AML-193 (cell line): ENCODE measurements at regions not wholly inside any gene's neighbourhood (a gene's known extent, or its start where the extent isn't known, plus 50 kb on each side); places are given as distances from the start of the nearest gene placed in this dataset.

Source experiments
- DNase-seq, 2 experiments: peaks; one replicate each; lab custom pipeline; 2025; lab: John Stamatoyannopoulos, UW

DNA sequence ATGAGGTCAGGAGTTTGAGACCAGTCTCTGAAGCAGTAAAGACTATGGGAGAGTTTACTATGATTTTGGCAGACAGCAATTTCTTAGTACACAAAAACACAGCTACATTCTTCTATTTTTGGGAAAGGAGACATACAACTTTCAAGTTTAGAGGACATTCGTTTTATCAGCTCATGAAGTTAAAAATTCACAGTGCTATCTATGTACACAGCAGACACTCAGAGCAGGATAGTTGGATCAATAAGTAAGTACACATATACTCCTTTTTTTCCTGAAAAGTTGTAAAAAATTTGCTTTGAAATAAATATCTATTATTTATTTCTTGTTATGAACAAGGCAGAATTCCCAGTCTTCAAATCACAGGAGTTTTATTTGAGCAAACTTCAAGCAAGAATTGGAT, 159.7 kb downstream of the SERPINI1 start:
- no peak for DNase-seq

DNA sequence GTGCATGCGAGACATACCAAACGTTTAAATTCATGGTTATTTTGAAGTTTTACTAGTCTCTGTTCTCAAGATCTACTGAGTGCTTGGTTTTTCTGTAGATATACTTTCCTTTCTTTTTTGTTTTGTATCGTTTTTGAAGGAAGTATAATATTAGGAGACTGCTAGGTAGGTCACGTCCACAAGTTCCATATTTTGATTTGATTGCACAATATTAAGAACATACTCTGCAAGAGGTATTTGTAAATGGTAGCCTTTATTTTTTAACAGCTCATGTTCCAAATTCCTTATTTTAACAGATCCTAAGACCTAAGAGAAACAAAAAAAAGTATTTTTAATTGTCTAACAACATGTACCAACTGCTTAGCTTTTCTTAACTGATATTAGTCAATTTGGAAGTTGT, 156.7 kb downstream of the SERPINI1 start:
- peak in 1 of 2 experiments; percentile 14 for DNase-seq

DNA sequence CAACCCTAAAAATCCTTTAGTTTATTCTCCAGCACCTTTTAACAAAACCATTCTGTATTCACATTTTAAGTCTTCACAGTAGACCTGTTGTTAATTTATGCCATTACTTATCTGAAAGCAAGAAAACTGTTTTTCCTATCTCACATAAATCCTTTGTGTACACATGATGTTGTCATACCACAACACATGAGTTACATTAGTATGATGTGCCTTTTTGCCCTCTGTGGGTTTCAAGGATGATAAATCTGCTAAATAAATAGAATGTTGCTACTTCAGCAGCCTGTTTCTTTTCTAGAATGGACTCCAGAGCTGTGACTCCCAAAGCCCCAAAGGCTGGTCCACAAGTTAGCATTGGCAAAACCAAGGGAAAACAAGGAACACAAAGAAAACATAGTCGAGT, 151.6 kb downstream of the SERPINI1 start:
- no peak for DNase-seq

DNA sequence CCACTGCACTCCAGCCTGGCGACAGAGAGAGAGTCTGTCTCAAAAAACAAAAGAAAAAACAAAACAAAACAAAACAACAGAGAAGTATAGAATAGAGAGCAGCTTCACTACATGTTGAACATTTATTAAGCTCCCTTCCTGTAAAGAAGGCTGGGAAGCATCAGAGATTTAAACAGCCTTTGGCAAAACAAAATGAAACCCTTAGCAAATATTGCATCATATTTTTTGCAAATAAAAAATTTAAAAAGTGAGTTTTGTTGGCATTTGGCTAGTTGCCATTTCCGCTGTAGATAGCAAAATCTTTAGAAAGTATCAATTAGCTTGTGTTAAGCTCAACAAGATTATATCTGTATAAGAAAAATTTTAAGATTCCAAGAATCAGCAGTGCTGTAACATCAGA, 151.2 kb downstream of the SERPINI1 start:
- DNase-seq, result no peak

DNA sequence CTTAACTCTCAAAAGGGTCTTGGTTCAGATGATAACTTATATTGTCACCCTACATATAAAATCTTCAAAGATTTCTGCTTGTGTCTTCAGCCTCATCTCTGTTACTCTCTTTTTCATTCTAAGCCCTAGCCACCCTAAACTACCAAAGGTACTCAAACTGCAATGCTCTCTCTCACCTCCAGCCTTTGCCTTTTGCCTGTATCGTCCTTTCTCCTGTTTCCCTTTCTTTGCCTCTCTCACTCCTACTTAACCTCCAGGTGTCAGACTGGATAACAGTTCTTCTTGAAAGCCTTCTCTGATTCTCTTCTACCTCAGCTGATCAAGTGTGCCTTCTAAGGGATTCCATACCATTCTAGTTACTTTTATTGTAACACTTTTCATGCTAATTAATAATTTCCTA, 149.8 kb downstream of the SERPINI1 start:
- DNase-seq, result no peak

DNA sequence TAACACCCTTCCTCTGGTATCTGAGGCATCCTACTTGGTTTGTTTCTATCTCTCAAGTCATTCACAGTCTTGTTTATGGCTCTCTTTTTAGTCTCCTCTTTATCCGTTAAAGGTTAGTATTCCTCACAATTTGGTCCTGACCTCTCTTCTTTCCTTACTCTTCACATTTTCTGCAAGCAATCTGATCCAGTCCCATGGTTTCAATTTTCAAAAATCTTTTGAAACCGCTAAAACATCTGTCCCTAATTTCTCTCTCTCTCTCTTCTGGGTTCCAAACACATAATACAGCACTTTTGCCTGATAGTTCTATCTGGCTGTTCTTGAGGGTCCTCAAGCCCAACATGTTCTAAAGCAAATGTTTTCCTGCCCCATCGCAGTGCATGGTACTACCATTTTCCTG, 149.0 kb downstream of the SERPINI1 start:
- no peak for DNase-seq

DNA sequence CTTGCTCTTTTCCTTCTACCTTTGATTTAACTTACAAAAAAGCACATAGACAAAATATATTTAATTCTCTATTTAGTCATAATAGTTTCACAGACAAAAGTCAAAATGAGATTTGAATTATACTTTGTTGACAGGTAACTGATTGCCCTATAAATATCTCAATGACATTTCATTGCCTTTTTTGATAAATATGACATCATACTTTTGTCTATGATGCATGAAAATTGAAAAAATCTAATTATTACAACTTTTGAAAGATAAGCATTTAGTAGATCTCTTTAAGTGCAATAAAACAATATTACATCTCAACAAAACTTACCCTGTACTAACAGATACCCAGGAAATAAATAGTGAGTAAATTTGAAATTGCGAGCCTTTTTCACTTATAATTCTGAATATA, 147.9 kb downstream of the SERPINI1 start:
- DNase-seq, result no peak

DNA sequence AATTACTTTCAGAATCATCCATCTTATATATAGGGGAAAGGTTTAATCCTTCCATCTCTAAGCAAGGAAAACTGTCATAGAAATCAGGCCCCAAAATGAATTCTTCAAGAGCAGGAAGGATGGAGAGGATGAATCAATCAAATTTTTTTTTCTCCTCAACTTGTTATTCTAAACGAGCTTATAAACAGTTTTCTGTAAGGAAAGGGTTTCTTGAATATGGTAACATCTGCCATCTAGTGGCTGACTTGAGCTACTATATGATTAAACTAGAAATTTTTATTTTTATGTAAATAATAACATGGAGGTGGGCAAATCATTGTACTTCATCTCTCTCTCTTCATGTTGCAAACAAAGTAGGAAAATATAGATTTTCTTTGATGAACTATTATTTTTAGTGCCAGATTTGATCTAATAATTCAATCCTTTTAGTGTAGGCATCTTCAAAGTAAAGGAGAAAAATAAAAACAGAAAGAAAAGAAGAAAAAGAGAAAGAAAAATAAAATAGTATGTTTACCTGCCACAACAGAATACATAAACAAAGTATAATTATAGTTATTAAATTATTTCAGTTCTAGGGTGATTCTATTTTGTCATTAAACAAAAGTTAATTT, 146.6 kb downstream of the SERPINI1 start:
- peak; percentile 83 to 86 for DNase-seq

DNA sequence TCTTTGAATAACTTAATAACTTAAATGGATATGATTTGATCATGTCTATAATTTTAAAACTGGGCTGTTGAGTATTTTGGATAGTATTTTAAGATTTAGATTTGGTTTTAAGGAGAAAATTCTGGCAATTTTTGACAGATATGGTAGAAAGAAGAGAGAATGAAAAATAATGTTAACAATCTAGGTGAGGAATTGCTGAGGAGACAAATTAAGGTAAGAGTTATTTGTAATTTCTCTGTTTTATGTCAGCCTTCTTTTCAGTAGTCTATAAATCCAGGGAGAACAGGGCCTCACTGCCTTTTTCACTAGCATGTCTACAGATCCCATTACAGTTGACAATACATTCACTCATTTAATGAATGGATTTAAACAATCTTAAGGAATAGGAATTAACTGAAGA, 144.7 kb downstream of the SERPINI1 start:
- DNase-seq, result no peak

DNA sequence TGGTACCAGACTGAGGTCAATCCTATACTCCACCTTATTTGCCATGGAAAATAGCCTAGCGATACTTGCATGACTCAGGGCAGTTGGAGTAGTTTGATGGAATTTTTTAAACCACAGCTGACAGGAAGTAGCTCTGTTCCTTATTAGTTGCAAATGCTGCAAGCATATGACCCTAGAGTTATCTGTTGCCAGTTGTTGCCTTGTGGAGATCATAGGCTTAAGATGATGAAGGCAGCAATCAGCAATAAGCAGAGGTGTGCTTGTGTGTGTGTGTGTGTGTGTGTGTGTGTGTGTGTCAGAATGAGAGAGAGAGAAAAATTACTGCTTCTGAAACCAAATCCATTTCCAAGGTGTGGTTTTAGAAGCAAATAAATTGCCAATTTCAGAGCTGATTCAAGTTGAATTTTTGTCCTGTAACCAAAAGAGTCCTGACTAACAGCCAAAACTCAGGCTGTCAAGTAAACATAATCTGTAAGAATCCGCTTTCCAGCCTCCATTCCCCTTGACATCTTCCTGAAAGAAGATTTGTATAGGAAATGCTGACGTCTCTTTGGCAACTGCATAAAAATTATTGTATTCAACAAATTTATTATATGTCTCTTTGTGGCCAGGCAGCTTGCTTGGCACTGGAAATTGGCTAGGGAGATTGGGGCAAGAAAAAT, 141.2 kb downstream of the SERPINI1 start:
- DNase-seq, result peak; percentile 14 to 37
